OCI-LY3 (cell line): ENCODE measurements at regions not wholly inside any gene's neighbourhood (a gene's known extent, or its start where the extent isn't known, plus 50 kb on each side); places are given as distances from the start of the nearest gene placed in this dataset.
"Not testable (repeated sequence)": the region's sequence is repeated elsewhere in the genome, so short reads cannot be mapped to it uniquely, and the experiment has no call there.

Source experiments
- H2AFZ ChIP-seq: fragments of 200-600, 300-600 bp; shearing (Covaris generic); 2 replicates; pipeline ENCODE4 v1.6.0; 2014; ENCODE audit warnings: antibody characterized with exemption, low read depth, low read length
- H3K27ac ChIP-seq: fragments of 200-600, 300-600 bp; sonication (generic); 2 replicates; pipeline ENCODE4 v1.5.1; 2014; ENCODE audit warnings: mild to moderate bottlenecking, low read length, moderate library complexity, mixed read lengths
- H3K27me3 ChIP-seq: fragments of 200-600, 300-600 bp; sonication (generic); 2 replicates; pipeline ENCODE4 v1.6.1; 2014; ENCODE audit warnings: low read depth, low read length, mixed read lengths
- H3K36me3 ChIP-seq: fragments of 200-600, 300-600 bp; sonication (generic); replicated peaks from 2 replicates; pipeline ENCODE3; 2014; ENCODE audit warnings: low read depth, low read length, mixed read lengths
- H3K4me1 ChIP-seq: fragments of 300-600, 200-600 bp; sonication (generic); 2 replicates; pipeline ENCODE4 v1.6.1; 2014; ENCODE audit warnings: low read length, mixed read lengths
- H3K4me2 ChIP-seq: fragments of 200-600, 300-600 bp; sonication (generic); 2 replicates; pipeline ENCODE4 v1.6.1; 2014; ENCODE audit warnings: low read length, mixed read lengths
- H3K4me3 ChIP-seq: fragments of 300-600, 200-600 bp; sonication (generic); 2 replicates; pipeline ENCODE4 v1.5.1; 2014; ENCODE audit warnings: antibody characterized with exemption, mild to moderate bottlenecking, low read length, moderate library complexity
- H3K79me2 ChIP-seq: fragments of 300-600, 200-600 bp; shearing (Covaris generic); 2 replicates; pipeline ENCODE4 v1.6.1; 2014; ENCODE audit warnings: mild to moderate bottlenecking, low read length, mixed read lengths
- H3K9ac ChIP-seq: fragments of 300-600, 200-600 bp; shearing (Covaris generic); 2 replicates; pipeline ENCODE4 v1.6.0; 2014; ENCODE audit warnings: mild to moderate bottlenecking, low read length, moderate library complexity
- H3K9me3 ChIP-seq: fragments of 200-600, 300-600 bp; shearing (Covaris generic); 2 replicates; pipeline ENCODE4 v1.6.1; 2014; ENCODE audit warnings: low read length, mixed read lengths; ENCODE audit not compliant: insufficient read depth
- H4K20me1 ChIP-seq: fragments of 200-600, 300-600 bp; sonication (generic); 2 replicates; pipeline ENCODE4 v1.6.1; 2016; ENCODE audit warnings: low read length, mixed read lengths; ENCODE audit not compliant: insufficient read depth
- CTCF ChIP-seq: fragments of 200-600, 300-600 bp; sonication (generic); IDR thresholded peaks from 2 replicates; pipeline ENCODE4 v1.5.1; 2014; ENCODE audit warnings: antibody characterized with exemption, low read length, low read depth
- EZH2phosphoT487 ChIP-seq: fragments of 200-600 bp; shearing (Covaris generic); IDR thresholded peaks from 2 replicates; pipeline ENCODE4 v1.6.1; 2018; ENCODE audit warnings: antibody characterized with exemption, mixed run types, low read depth

DNA sequence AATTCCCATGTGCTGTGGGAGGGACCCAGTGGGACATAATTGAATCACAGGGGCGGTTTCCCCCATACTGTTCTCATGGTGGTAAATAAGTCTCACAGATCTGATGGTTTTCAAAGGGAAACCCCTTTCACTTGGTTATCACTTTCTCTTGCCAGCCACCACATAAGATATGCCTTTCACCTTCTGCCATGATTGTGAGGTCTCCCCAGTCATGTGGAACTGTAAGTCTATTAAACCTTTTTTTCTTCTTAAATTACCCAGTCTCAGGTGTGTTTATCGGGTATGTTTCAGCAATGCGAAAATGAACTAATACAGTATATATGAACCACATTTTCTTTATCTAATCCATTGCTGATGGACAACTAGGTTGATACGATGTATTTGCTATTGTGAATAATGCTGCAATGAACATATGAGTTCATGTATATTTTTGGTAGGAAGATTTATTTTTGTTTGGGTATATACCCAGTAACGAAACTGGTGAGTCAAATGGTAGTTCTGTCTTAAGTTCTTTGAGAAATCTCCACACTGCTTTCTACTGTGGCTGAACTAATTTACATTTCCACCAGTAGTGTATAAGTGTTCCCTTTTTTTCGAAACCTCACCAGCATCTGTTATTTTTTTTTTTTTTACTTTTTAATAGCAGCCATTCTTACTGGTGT, 70.0 kb upstream of the HGF start:
- Histone ChIP-seq H3K36me3 (no peaks in the 10 kb centered on the region), H3K79me2 (no peaks in the 10 kb centered on the region), H3K4me2 (peak overlapping the region; percentile 17; the same call in 1 of the 2 replicates), H3K9ac (no peak overlapping the region), H3K4me3 (no peak overlapping the region), H3K27ac (no peak overlapping the region), H4K20me1 (no peaks in the 10 kb centered on the region), H3K9me3 (no peaks in the 10 kb centered on the region), H2AFZ (no peak overlapping the region), H3K27me3 (no peaks in the 10 kb centered on the region), H3K4me1 (peaks cover 9% of the 10 kb centered on the region)
- TF ChIP-seq EZH2phosphoT487 = no peak
- no peak for TF ChIP-seq CTCF

DNA sequence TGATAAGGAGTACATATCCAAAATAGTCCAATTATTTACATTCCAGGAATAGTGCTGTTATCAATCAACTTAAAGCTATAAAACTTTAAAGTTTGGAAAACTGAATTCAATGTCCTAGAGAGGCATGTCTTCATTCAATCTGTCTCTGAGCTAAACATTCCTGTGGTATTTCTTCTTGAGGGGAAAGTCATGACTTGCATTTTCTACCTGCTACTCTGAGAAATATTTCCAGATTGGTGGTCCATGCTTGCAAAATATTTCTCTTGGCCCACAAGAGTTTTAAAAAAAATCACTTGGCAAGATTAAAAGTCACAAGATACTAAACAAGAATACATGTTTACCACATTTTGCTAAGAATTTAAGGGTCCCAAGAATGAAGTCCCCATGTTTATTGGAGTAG, 63.6 kb upstream of the HGF start:
- Histone ChIP-seq H3K36me3 (no peaks in the 10 kb centered on the region), H3K9ac (no peak overlapping the region), H3K4me3 (no peak overlapping the region), H3K27me3 (no peaks in the 10 kb centered on the region), H3K4me2 (no peak overlapping the region), H3K27ac (no peak overlapping the region), H3K4me1 (no peaks in the 10 kb centered on the region), H3K9me3 (peaks cover 10% of the 10 kb centered on the region), H3K79me2 (no peaks in the 10 kb centered on the region), H2AFZ (no peak overlapping the region), H4K20me1 (no peaks in the 10 kb centered on the region)
- TF ChIP-seq EZH2phosphoT487 (no peak), CTCF (no peak)

- H3K27ac ChIP-seq = no peak overlapping the region
- no peak overlapping the region for H3K4me3 ChIP-seq
- H4K20me1 ChIP-seq = no peaks in the 10 kb centered on the region
- H3K9ac ChIP-seq = no peak overlapping the region
- TF ChIP-seq CTCF (no peak), EZH2phosphoT487 (no peak)
- H3K79me2 ChIP-seq = no peaks in the 10 kb centered on the region
- H3K27me3 ChIP-seq = no peaks in the 10 kb centered on the region
- no peak overlapping the region for H2AFZ ChIP-seq
- no peaks in the 10 kb centered on the region for H3K4me1 ChIP-seq
- no peaks in the 10 kb centered on the region for H3K36me3 ChIP-seq
- no peak overlapping the region for H3K4me2 ChIP-seq
- peaks cover 10% of the 10 kb centered on the region for H3K9me3 ChIP-seq
Measured at GRCh38 chr7:81831883-81832282, 62.0 kb upstream of the HGF start.

GRCh38 chr7:81829511-81829910, 59.7 kb upstream of the HGF start:
- H3K4me1 ChIP-seq, H3K36me3 ChIP-seq, H3K27ac ChIP-seq, H3K4me3 ChIP-seq, H3K27me3 ChIP-seq, H3K4me2 ChIP-seq, H4K20me1 ChIP-seq, H3K79me2 ChIP-seq, H3K9ac ChIP-seq, H3K9me3 ChIP-seq, H2AFZ ChIP-seq: not testable (repeated sequence)
